C4-2B (cell line): ENCODE measurements at regions not wholly inside any gene's neighbourhood (a gene's known extent, or its start where the extent isn't known, plus 50 kb on each side); places are given as distances from the start of the nearest gene placed in this dataset.

Experiments
- CTCF ChIP-seq: fragments of 450-650 bp; conservative IDR thresholded peaks from 2 replicates; pipeline ENCODE4 v1.5.1; 2017; ENCODE audit warnings: mild to moderate bottlenecking
- ZFX ChIP-seq: fragments of 450-650 bp; IDR thresholded peaks from 2 replicates; pipeline ENCODE4 v1.6.1; 2017

GRCh38 chr1:2854151-2854550 lies 52.7 kb upstream of the TTC34 start:
- TF ChIP-seq ZFX (no peak), CTCF (no peak)
